IPS-15b (cell line): ENCODE measurements at regions not wholly inside any gene's neighbourhood (a gene's known extent, or its start where the extent isn't known, plus 50 kb on each side); places are given as distances from the start of the nearest gene placed in this dataset.

ENCODE experiments used
- H3K27me3 ChIP-seq: one replicate; pipeline ENCODE4 v1.6.1; 2013; ENCODE audit warnings: low read length; ENCODE audit not compliant: control insufficient read depth, insufficient read depth
- H3K36me3 ChIP-seq: one replicate; pipeline ENCODE4 v1.6.1; 2013; ENCODE audit warnings: low read length; ENCODE audit not compliant: control insufficient read depth, insufficient read depth
- H3K4me1 ChIP-seq: one replicate; pipeline ENCODE4 v1.6.1; 2013; ENCODE audit warnings: mild to moderate bottlenecking, low read length; ENCODE audit not compliant: control insufficient read depth, insufficient read depth
- H3K4me3 ChIP-seq: one replicate; pipeline ENCODE4 v1.5.1; 2013; ENCODE audit warnings: low read depth, low read length
- H3K9ac ChIP-seq: one replicate; pipeline ENCODE4 v1.6.1; 2013; ENCODE audit warnings: low read depth, mild to moderate bottlenecking, low read length
- H3K9me3 ChIP-seq: one replicate; pipeline ENCODE4 v1.6.1; 2013; ENCODE audit warnings: mild to moderate bottlenecking, low read length; ENCODE audit not compliant: control insufficient read depth, insufficient read depth

DNA sequence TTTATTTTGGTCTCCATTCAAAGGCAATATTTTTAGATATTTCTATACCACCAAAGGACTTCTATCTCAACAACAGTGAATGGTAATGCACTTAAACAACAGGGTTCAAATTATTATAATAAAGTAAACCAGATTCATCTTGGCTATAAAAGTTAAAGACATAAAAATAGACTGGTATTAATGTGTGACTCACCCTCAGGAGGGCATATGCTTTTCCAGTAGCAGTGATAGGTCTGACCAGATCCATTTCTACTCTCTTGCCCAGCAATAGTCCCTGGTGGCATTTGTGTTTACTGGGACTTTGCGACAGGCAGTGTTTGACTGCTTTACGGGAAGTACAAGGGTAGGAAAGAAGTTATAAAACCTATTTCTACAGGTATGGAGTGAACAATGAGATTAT lies 353.2 kb upstream of the ATP2B1 start:
- no peak overlapping the region for H3K9ac ChIP-seq

DNA sequence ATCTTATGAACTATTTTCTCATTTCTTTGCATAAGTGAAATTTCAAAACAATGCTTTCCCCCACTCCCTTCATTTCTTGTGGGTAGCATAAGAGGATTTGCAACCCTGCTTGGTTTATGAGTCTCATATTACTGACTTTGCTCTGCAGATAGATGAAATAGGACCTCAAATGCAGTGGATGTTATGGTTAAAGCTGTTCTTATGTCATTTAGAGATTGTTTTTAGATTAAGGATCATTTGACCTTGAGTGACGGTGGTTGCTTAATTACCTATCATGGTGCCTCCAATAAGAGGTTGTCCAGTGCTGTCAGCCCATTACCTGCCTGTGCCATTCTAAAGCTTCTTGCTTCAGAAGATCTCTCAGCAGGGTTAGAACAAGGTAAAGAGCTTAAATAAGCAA lies 351.4 kb upstream of the ATP2B1 start:
- Histone ChIP-seq H3K9me3 (no peaks in the 10 kb centered on the region), H3K36me3 (no peaks in the 10 kb centered on the region), H3K27me3 (no peaks in the 10 kb centered on the region), H3K4me1 (no peaks in the 10 kb centered on the region), H3K9ac (no peak overlapping the region), H3K4me3 (no peak overlapping the region)

More for the DNA sequence above, 353.2 kb upstream of the ATP2B1 start:
- Histone ChIP-seq H3K4me3 (no peak overlapping the region), H3K27me3 (no peaks in the 10 kb centered on the region), H3K36me3 (no peaks in the 10 kb centered on the region), H3K4me1 (no peaks in the 10 kb centered on the region), H3K9me3 (no peaks in the 10 kb centered on the region)

DNA sequence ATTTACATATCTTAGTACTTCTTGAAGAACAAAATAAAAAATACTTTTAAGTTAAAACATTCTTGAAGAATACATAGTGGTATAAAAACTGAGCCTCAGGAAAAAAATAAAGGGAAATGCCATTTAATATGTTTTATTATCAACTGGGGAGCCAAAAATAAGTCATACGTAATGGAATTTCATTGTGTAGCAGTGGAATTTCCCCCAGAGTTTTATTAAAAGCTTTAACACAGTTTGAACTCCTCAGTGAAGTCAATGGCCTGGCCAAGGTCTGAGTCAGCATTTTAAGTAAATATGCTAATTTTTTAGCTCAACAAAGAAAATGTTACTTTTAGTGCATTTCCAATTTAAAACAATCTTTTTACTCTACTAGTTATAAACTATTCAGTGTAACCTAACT lies 350.1 kb upstream of the ATP2B1 start:
- Histone ChIP-seq H3K27me3 (no peaks in the 10 kb centered on the region), H3K36me3 (no peaks in the 10 kb centered on the region), H3K4me1 (no peaks in the 10 kb centered on the region), H3K4me3 (no peak overlapping the region), H3K9ac (no peak overlapping the region), H3K9me3 (no peaks in the 10 kb centered on the region)

DNA sequence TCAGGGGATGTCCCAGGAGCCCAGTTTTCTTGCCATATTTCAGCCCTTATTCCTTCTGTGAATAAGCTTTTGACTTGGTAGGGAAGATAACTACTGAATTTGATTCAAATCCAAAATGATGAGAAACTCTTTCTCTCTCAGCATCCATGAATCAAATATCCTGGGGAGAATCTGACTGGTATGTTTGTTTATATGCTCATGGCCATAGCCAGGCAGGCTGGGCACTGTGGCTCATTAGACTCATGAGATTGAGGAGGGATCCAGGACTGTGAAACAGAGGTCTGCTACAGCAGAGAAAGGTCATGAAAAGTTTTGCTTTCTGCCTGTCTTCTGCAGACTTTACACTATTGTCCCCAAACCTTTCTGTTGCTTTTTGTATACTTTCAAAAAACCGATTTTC lies 346.4 kb upstream of the ATP2B1 start:
- no peaks in the 10 kb centered on the region for H3K27me3 ChIP-seq
- H3K9ac ChIP-seq, result no peak overlapping the region
- H3K36me3 ChIP-seq, result no peaks in the 10 kb centered on the region
- H3K4me3 ChIP-seq, result no peak overlapping the region
- H3K4me1 ChIP-seq, result no peaks in the 10 kb centered on the region
- no peaks in the 10 kb centered on the region for H3K9me3 ChIP-seq

DNA sequence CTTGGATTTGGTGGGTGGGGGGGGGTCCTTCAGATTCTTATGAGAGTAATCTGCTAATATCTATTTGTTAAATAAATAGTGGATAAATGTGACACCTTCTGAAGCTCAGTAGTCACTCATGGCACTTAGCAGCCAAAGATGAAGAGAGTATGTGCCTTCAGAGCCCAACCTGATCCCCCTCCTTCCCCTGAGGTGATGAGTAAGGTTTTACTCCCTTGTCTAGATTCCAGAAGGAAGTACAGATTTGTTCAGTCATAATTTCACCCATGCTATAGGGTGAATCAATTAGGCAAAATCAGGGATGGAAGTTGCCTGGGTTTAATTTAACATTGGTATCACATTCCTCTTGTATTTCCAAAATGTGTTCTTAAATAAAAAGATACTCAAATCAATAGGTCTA lies 340.3 kb upstream of the ATP2B1 start:
- Histone ChIP-seq H3K27me3 (no peaks in the 10 kb centered on the region), H3K4me3 (no peak overlapping the region), H3K9ac (no peak overlapping the region), H3K36me3 (no peaks in the 10 kb centered on the region), H3K9me3 (no peaks in the 10 kb centered on the region), H3K4me1 (no peaks in the 10 kb centered on the region)

DNA sequence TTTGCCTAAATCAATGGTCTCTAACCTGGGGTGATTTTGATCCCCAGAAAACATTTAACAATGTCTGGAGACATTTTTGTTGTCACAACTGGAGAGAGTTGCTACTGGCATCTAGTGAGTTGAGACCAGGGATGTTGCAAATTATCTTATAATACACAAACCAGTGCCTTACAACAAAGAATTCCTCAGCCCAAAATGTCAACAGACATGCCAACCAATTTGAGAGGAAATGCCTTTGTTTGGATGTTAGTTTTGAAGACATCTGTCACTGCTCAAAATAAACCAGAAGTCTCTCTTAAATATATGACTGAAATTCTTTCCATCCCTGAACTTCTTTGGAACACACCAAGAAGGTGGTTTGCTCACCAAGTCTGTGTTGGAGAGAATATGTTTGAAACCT lies 336.9 kb upstream of the ATP2B1 start:
- Histone ChIP-seq H3K9me3 (no peaks in the 10 kb centered on the region), H3K27me3 (no peaks in the 10 kb centered on the region), H3K4me3 (no peak overlapping the region), H3K36me3 (no peaks in the 10 kb centered on the region), H3K4me1 (no peaks in the 10 kb centered on the region), H3K9ac (no peak overlapping the region)

DNA sequence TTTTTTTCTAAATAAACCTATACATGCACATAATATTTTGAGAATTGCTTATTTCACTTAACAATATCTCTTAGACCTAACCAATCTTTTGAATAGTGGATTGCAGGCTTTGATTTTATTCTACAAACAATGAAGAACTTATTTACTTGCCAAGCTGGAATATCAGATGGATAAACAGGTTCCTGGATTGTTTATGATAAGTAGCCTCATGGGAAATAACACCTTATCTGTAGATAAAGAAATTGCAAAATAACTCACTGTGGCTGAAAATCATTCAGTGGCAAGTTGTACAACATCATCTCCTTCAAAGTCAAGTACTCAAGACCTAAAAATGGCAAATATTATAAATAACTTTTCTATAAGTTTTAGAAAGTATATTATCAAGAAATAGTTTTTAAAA lies 335.4 kb upstream of the ATP2B1 start:
- no peaks in the 10 kb centered on the region for H3K4me1 ChIP-seq
- no peak overlapping the region for H3K4me3 ChIP-seq
- H3K36me3 ChIP-seq, result no peaks in the 10 kb centered on the region
- no peaks in the 10 kb centered on the region for H3K27me3 ChIP-seq
- H3K9ac ChIP-seq, result no peak overlapping the region
- no peaks in the 10 kb centered on the region for H3K9me3 ChIP-seq

DNA sequence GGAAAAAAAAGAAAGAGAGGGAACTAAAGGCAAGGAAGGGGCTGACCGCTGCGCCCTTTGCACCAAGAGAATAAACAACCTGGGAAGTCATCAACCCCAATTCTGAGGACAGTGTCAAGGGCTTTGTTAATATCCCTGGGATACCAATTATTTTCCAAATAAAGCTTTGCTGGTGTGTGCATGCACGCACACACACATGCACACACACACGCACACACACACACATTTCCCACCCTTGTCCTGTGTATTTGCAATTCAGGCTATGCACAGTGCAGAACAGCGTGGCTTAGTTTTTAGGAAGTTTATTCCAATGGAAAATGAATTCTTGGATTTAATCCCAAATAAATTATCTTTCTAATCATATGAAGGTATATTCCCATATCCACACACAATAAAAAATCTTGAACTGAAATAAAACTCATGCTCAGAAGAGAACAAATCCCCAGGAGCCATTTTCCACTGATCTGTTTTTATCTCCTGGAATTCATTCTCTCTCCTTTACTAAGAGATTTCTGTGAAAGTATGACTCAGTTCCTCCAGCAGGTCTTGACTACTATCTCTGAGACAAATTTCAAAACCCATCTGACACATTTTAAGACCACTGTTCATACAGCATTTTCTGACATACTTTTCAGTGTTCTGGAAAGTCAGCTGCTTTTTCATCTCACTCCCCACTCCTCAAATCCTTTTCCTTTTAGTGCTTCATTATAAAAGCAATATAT lies 334.4 kb upstream of the ATP2B1 start:
- no peaks in the 10 kb centered on the region for H3K9me3 ChIP-seq
- H3K36me3 ChIP-seq, result no peaks in the 10 kb centered on the region
- no peak overlapping the region for H3K4me3 ChIP-seq
- no peaks in the 10 kb centered on the region for H3K4me1 ChIP-seq
- H3K9ac ChIP-seq, result no peak overlapping the region
- H3K27me3 ChIP-seq, result no peaks in the 10 kb centered on the region

DNA sequence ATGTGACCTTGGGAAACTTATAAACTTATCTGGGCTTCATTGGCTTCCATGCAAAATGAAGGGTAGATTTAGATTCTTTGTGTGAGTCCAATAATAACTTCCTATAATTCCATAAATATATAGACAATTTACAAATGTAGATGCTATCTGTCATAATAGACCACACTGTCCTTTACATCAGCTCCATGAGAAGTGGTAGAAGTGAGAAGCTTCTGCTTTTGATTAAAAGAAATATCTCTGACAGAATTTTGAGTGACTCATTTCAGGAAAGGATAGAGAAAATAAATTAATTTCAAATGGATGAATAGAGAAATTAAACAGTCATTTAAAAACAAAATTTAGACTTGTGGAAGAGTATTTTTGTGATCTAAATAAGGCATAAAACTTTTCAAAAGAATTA lies 329.7 kb upstream of the ATP2B1 start:
- H3K27me3 ChIP-seq, result no peaks in the 10 kb centered on the region
- no peaks in the 10 kb centered on the region for H3K4me1 ChIP-seq
- H3K9ac ChIP-seq, result no peak overlapping the region

DNA sequence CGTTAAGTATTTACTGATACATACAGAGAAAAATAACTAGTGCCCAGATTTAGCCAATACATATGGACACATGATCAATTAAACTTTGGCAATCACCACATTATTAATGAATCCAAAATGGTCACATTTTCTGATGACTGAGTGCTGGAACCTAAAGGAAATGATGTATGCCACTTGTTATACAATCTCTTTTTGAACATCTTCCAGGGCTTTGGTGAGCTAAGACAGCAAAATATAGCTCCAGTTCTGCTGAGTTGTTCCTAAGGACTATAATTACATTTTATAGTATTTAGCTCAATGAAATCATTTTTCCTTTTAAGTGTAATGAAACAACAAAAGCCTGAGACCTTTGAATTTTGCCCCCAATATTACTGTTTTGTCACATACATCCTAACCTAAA lies 329.1 kb upstream of the ATP2B1 start:
- no peaks in the 10 kb centered on the region for H3K4me1 ChIP-seq
- no peak overlapping the region for H3K4me3 ChIP-seq
- no peak overlapping the region for H3K9ac ChIP-seq
- no peaks in the 10 kb centered on the region for H3K9me3 ChIP-seq
- H3K36me3 ChIP-seq, result no peaks in the 10 kb centered on the region
- H3K27me3 ChIP-seq, result no peaks in the 10 kb centered on the region

More for the DNA sequence above, 329.7 kb upstream of the ATP2B1 start:
- H3K9me3 ChIP-seq, result no peaks in the 10 kb centered on the region
- no peak overlapping the region for H3K4me3 ChIP-seq
- H3K36me3 ChIP-seq, result no peaks in the 10 kb centered on the region

DNA sequence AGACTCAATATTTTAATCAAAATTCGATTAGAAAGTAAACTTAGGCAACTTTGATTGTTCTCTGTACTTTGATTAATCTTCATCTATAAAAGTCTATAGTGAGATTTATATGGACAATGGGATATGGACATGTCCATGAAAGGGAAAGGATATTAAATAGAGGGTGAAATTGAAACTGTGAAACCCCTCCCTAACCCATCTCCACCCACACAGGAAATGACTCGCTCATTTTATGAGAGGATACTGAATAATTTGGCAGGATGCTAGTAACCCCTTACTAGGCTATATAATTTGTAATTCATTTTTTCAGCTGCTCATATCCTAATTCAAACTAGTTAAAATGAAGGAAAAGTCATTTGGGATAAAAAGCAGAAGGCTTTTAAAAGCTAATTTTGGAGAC lies 328.0 kb upstream of the ATP2B1 start:
- Histone ChIP-seq H3K27me3 (no peaks in the 10 kb centered on the region), H3K4me1 (no peaks in the 10 kb centered on the region), H3K36me3 (no peaks in the 10 kb centered on the region), H3K9ac (no peak overlapping the region), H3K4me3 (no peak overlapping the region), H3K9me3 (no peaks in the 10 kb centered on the region)

DNA sequence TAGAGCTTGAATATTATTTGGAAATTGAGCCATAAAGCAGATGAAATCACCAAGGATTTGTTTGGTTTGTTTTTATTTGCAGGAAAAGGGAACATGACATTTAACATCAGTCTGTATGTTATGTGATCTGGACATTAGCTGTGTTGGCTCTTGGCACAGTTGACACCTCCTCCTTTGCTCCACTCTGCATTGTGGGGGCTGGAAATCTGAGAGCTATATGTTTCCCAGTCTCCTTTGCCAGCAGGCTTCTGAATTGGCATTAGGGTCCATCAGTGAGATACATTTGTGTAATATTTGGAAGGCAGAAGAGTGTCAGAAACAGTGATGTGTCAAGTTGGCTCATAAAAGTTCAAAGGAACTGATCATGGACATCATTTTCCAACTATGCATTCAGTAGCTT lies 322.1 kb upstream of the ATP2B1 start:
- Histone ChIP-seq H3K27me3 (no peaks in the 10 kb centered on the region), H3K9me3 (no peaks in the 10 kb centered on the region), H3K4me3 (no peak overlapping the region), H3K36me3 (no peaks in the 10 kb centered on the region), H3K9ac (no peak overlapping the region), H3K4me1 (no peaks in the 10 kb centered on the region)
